Heart left ventricle (tissue), 13 donors: ENCODE measurements at regions not wholly inside any gene's neighbourhood (a gene's known extent, or its start where the extent isn't known, plus 50 kb on each side); places are given as distances from the start of the nearest gene placed in this dataset.

Experiments
- POLR2A ChIP-seq, 2 donors: fragments of 450-650 bp; IDR thresholded peaks; one replicate each; pipeline ENCODE4 v1.6.1; 2017; ENCODE audit warnings: antibody characterized with exemption in 2 of 2, mild to moderate bottlenecking in 2 of 2, moderate library complexity in 2 of 2
- TF ChIP-seq, protein P1 (sequence below), 12 donors: fragments of 200-600 bp; sonication (generic) in 4 of 12; IDR thresholded peaks; one replicate each; pipeline versions ENCODE4 v1.5.0 to v1.8.0; 2018 to 2022; ENCODE audit warnings: antibody characterized with exemption in 12 of 12, mild to moderate bottlenecking in 5 of 12
- donor health status: ischemic (EF 13 %, LVEDD 7.1; RV severe dilation, severe dysfunction).
- donor health status: DM: no; HTN: yes; CAD: no.
- donor health status: DM: no; HTN: no; CAD: no.
- donor health status: ischemic (EF 25% LVEDD 6.9; RV normal size, moderate dysfunction).
- donor health status: ischemic (EF 25% LVEDD 5.7; RV mildly dilated, moderate dysfunction).
- donor health status: ischemic (EF 35%, LVEDD 5.7; RV mildly dilated, moderate dysfunction).
- donor health status: nonischemic (EF 11% LVEDD 7.7; RV severe dilation, severe dysfunction).
- donor health status: DM: yes; HTN: yes; CAD: no.
- donor health status: PGD.
- donor health status: ischemic (EF 29% LVEDD 5.4; RV normal size, mild dysfunction).
- donor health status: nonischemic (EF 23%, LVEDD 6.1; RV moderate dilation, normal function).

DNA sequence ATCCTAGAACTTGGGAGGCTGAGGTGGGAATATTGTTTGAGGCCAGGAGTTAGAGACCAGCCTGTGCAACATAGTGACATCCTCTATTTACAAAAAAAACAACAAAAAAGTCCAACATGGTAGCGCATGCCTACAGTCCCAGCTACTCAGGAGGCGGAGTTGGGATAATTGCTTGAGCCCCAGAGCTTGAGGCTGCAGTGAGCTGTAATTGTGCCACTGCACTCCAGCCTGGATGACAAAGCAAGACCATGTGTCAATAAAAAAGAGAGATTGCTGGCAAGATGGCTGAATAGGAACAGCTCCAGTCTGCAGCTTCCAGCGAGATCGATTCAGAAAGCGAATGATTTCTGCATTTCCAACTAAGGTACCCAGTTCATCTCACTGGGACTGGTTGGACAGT, 54.8 kb upstream of the FBXL17 start:
- TF ChIP-seq, protein P1, sequence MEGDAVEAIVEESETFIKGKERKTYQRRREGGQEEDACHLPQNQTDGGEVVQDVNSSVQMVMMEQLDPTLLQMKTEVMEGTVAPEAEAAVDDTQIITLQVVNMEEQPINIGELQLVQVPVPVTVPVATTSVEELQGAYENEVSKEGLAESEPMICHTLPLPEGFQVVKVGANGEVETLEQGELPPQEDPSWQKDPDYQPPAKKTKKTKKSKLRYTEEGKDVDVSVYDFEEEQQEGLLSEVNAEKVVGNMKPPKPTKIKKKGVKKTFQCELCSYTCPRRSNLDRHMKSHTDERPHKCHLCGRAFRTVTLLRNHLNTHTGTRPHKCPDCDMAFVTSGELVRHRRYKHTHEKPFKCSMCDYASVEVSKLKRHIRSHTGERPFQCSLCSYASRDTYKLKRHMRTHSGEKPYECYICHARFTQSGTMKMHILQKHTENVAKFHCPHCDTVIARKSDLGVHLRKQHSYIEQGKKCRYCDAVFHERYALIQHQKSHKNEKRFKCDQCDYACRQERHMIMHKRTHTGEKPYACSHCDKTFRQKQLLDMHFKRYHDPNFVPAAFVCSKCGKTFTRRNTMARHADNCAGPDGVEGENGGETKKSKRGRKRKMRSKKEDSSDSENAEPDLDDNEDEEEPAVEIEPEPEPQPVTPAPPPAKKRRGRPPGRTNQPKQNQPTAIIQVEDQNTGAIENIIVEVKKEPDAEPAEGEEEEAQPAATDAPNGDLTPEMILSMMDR (IDR thresholded peaks at IDR 0.05), result no peak
- no peak for TF ChIP-seq POLR2A (IDR thresholded peaks at IDR 0.05)
